Lower lobe of right lung (tissue), 2 donors: ENCODE measurements at regions not wholly inside any gene's neighbourhood (a gene's known extent, or its start where the extent isn't known, plus 50 kb on each side); places are given as distances from the start of the nearest gene placed in this dataset.

Source experiments
- ATAC-seq, 2 donors: fragments of 200-7000 bp; cut with Tn5 transposase; one replicate each; pipeline ENCODE4 v1.9.1; 2020 to 2022; ENCODE audit warnings: mild to moderate bottlenecking in 2 of 2, moderate library complexity in 2 of 2
- DNase-seq: peaks from one replicate; pipeline ENCODE4 v3.0.0-alpha.2; 2020
- H3K27ac ChIP-seq: fragments of 200-600 bp; one replicate; pipeline ENCODE4 v1.8.0; 2022
- H3K27me3 ChIP-seq: fragments of 200-600 bp; one replicate; pipeline ENCODE4 v1.8.0; 2022; ENCODE audit warnings: low read depth
- H3K36me3 ChIP-seq: fragments of 200-600 bp; one replicate; pipeline ENCODE4 v1.8.0; 2022; ENCODE audit warnings: mild to moderate bottlenecking
- H3K4me1 ChIP-seq: fragments of 200-600 bp; one replicate; pipeline ENCODE4 v1.8.0; 2022
- H3K4me3 ChIP-seq: fragments of 200-600 bp; one replicate; pipeline ENCODE4 v1.8.0; 2022; ENCODE audit warnings: mild to moderate bottlenecking
- H3K9me3 ChIP-seq: fragments of 200-600 bp; one replicate; pipeline ENCODE4 v1.8.0; 2022
- CTCF ChIP-seq: fragments of 200-600 bp; IDR thresholded peaks from one replicate; pipeline ENCODE4 v1.8.0; 2022; ENCODE audit warnings: antibody characterized with exemption, mild to moderate bottlenecking
- intact Hi-C: fragments of 100-400 bp; cut with DNase I; formaldehyde crosslinking; loops from one replicate; pipeline ENCODE4 v1.11.0; 2022
- donor health status: DM: no; HTN: yes; CAD: no; lungs with severe emphysema.

DNA sequence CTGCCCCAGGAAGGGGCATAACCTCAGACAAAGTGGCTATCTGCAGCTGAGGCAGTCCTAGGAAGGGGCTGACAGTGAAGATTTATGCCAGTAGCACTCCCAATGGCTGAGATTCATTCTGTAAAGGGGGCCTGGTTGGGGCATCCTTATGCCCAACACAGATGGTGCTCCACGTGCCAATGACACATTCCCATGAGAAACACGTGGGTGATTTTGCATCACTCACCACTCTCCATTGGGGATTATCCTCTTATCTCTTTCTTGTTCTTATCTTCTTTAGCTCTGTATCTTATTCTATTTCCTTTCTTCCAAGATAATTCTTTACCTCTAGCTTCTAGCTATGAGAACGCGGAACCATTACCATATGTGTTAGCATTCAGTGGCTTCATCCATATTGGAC, 194.0 kb upstream of the TUT7 start:
- no peak overlapping the region for H3K27ac ChIP-seq
- DNase-seq, result no peak
- ATAC-seq, result no peak
- no peaks in the 10 kb centered on the region for H3K27me3 ChIP-seq
- TF ChIP-seq CTCF, result no peak
- H3K4me3 ChIP-seq, result no peak overlapping the region
- intact Hi-C loops, result no loop called here
- no peaks in the 10 kb centered on the region for H3K4me1 ChIP-seq
- H3K9me3 ChIP-seq, result no peaks in the 10 kb centered on the region
- no peaks in the 10 kb centered on the region for H3K36me3 ChIP-seq

GRCh38 chr9:86547571-86547970, 193.4 kb upstream of the TUT7 start:
- no peak for TF ChIP-seq CTCF
- DNase-seq, result no peak
- Histone ChIP-seq H3K36me3 (no peaks in the 10 kb centered on the region), H3K27ac (no peak overlapping the region), H3K4me3 (no peak overlapping the region), H3K4me1 (no peaks in the 10 kb centered on the region), H3K9me3 (no peaks in the 10 kb centered on the region), H3K27me3 (no peaks in the 10 kb centered on the region)
- intact Hi-C loops, result no loop called here
- ATAC-seq, result no peak

DNA sequence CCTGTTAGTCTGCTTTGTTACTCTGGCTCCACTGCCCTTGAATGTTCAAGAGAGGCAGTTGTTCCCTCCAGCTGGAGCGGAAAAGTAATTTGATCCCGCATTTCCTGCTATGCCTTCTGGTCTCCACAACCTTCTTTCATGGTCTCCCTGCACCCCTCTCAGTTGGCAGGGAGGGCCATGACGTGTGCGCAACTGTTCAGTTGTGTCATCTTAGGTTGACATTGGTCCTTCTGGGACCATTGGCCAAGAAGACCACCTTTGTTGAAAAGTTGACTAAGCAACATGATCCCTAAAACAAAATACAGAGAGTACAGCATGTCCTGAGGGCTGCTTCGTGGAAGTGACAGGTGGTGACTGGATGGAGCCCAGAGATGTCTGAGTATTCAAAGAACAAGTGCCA, 192.5 kb upstream of the TUT7 start:
- H3K4me1 ChIP-seq, result no peaks in the 10 kb centered on the region
- H3K4me3 ChIP-seq, result no peak overlapping the region
- H3K27ac ChIP-seq, result no peak overlapping the region
- DNase-seq (no peak), ATAC-seq (no peak)
- no peaks in the 10 kb centered on the region for H3K27me3 ChIP-seq
- TF ChIP-seq CTCF, result no peak
- intact Hi-C loops, result no loop called here
- H3K36me3 ChIP-seq, result no peaks in the 10 kb centered on the region
- H3K9me3 ChIP-seq, result no peaks in the 10 kb centered on the region

DNA sequence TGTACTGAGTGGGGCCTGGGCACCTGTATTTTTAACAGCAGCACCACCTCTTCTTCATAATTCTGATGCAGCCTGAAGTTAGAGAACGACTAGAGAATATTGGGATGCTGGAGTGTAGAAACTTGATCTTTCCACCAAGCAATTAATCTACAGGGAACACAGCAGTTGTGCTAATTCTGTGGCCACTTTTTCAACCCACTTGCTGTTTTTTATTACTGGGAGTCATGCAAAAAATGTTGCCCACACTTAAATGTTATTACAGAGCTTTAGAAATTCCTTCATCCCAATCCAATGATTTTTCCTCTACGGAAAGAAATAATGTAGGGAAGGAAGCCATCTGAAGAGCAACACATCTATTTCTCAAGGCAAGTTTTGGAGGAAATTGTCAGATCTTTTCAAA, 190.9 kb upstream of the TUT7 start:
- no peak for TF ChIP-seq CTCF
- Histone ChIP-seq H3K4me1 (no peaks in the 10 kb centered on the region), H3K27me3 (no peaks in the 10 kb centered on the region), H3K36me3 (no peaks in the 10 kb centered on the region), H3K9me3 (no peaks in the 10 kb centered on the region), H3K4me3 (no peak overlapping the region), H3K27ac (no peak overlapping the region)
- intact Hi-C loops, result no loop called here
- no peak for ATAC-seq
- no peak for DNase-seq

GRCh38 chr9:86541014-86541570, 186.9 kb upstream of the TUT7 start:
- H3K9me3 ChIP-seq, result no peaks in the 10 kb centered on the region
- H3K4me3 ChIP-seq, result no peak overlapping the region
- no peaks in the 10 kb centered on the region for H3K36me3 ChIP-seq
- H3K27ac ChIP-seq, result no peak overlapping the region
- no peak for TF ChIP-seq CTCF
- H3K27me3 ChIP-seq, result no peaks in the 10 kb centered on the region
- H3K4me1 ChIP-seq, result no peaks in the 10 kb centered on the region
- no peak for DNase-seq
- ATAC-seq, result no peak
- intact Hi-C loops, result no loop called here

DNA sequence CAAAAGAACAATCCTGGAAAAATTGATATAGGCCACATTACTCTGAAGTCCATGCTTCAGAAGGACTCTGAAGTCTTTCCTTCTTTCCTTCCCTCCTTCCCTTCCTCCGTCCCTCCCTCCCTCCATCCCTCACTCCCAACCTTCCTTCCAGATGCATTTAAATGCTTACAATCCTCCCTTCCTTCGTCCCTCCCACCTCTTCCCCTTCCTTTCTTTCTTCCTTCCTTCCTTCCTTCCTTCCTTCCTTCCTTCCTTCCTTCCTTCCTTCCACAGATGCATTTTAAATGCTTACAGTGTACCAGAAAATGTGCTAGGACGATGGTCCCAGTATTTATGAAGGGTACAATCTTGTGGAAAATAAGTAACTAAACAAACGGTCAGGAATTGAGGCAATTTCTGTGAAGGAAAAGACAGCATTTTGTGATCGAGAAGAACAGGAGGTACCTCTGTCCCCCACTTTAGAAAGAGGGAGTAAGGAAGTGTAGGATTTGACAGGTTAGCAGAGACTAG, 181.3 kb upstream of the TUT7 start:
- Histone ChIP-seq H3K27me3 (no peaks in the 10 kb centered on the region), H3K4me1 (no peaks in the 10 kb centered on the region), H3K36me3 (no peaks in the 10 kb centered on the region), H3K9me3 (no peaks in the 10 kb centered on the region), H3K27ac (no peak overlapping the region), H3K4me3 (no peak overlapping the region)
- TF ChIP-seq CTCF, result no peak
- intact Hi-C loops, result no loop called here
- DNase-seq (no peak), ATAC-seq (no peak)
